ENCODE measurements at regions not wholly inside any gene's neighbourhood (a gene's known extent, or its start where the extent isn't known, plus 50 kb on each side); places are given as distances from the start of the nearest gene placed in this dataset.

GRCh38 chr7:15781944-15782343 is 95.5 kb upstream of the MEOX2 start (continued):
- TF ChIP-seq CEBPG (CRISPR knock-in tag; IDR thresholded peaks at IDR 0.05) (no peak), CEBPG (tag; conservative IDR thresholded peaks at IDR 0.05 in 1 of 2, IDR thresholded peaks at IDR 0.05 in 1 of 2) (no peak), ZNF639 (CRISPR knock-in tag; conservative IDR thresholded peaks at IDR 0.05 in 1 of 2, IDR thresholded peaks at IDR 0.05 in 1 of 2) (no peak), NRF1 (conservative IDR thresholded peaks at IDR 0.05 in 1 of 2, IDR thresholded peaks at IDR 0.05 in 1 of 2) (no peak), GTF2A2 (tag; IDR thresholded peaks at IDR 0.05) (no peak)

GRCh38 chr7:15780271-15780670 is 93.8 kb upstream of the MEOX2 start:
- WGBS (ENCODE audit: insufficient coverage, low coverage, missing lambda C conversion rate): 0% methylated on average over 2 of the region's 2 CpGs
- Histone ChIP-seq H3K9me3 (replicated peaks; ENCODE audit: control insufficient read depth, insufficient read depth, low read depth, low read length) (no peaks in the 10 kb centered on the region; the same call in 1 of the 2 replicates), H4K20me1 (replicated peaks; ENCODE audit: control insufficient read depth, insufficient read depth, low read length) (no peaks in the 10 kb centered on the region), H3K9me1 (ENCODE audit: control insufficient read depth, insufficient read depth, low read length) (no peaks in the 10 kb centered on the region), H3K4me3 (no peak overlapping the region), H3K4me2 (ENCODE audit: insufficient read depth, low read length) (no peak overlapping the region), H3K4me1 (replicated peaks in 1 of 2; ENCODE audit: control insufficient read depth in 2 of 2, insufficient read depth in 2 of 2, low read length in 2 of 2) (no peaks in the 10 kb centered on the region), H2AFZ (ENCODE audit: low read depth, low read length) (no peak overlapping the region), H3K36me3 (ENCODE audit: control insufficient read depth, insufficient read depth, low read length) (no peaks in the 10 kb centered on the region), H3K27me3 (ENCODE audit: control insufficient read depth in 2 of 2, insufficient read depth in 2 of 2, low read length in 2 of 2) (no peaks in the 10 kb centered on the region), H3K9ac (ENCODE audit: insufficient read depth in 1 of 2, low read depth in 2 of 2, low read length in 2 of 2) (no peak overlapping the region), H3K79me2 (ENCODE audit: control insufficient read depth, insufficient read depth, low read length) (no peaks in the 10 kb centered on the region), H3K27ac (ENCODE audit: extremely low read depth, low read depth, low read length) (no peak overlapping the region)
- ChIA-PET POLR2A (no interaction called here), CTCF (ENCODE audit: low intra/inter-chr PET ratio) (no interaction called here)
- TF ChIP-seq BHLHE40 (IDR thresholded peaks at IDR 0.05; ENCODE audit: low read length) (no peak), NCOA2 (IDR thresholded peaks at IDR 0.05; ENCODE audit: partially characterized antibody in 2 of 2) (no peak), MBD2 (IDR thresholded peaks at IDR 0.05; ENCODE audit: borderline replicate concordance, low read depth) (no peak), ZNF511 (CRISPR knock-in tag; IDR thresholded peaks at IDR 0.05) (no peak), MCM5 (IDR thresholded peaks at IDR 0.05; ENCODE audit: low read depth) (no peak), SRSF9 (IDR thresholded peaks at IDR 0.05; ENCODE audit: borderline replicate concordance, low read depth, low read length) (no peak), SRSF1 (IDR thresholded peaks at IDR 0.05; ENCODE audit: low read depth, low read length) (no peak)
- intact Hi-C loops (cut with micrococcal nuclease) (no loop called here), in situ Hi-C loops (cut with MboI) (no loop called here)
- DNase-seq (ENCODE audit: extremely low read depth in 1 of 4, low spot score in 3 of 4) (no peak), ATAC-seq (no peak), FAIRE-seq (no peak)
- no TSS peak for BruUV-seq (replicated peaks)
